ENCODE measurements at regions not wholly inside any gene's neighbourhood (a gene's known extent, or its start where the extent isn't known, plus 50 kb on each side); places are given as distances from the start of the nearest gene placed in this dataset.

DNA sequence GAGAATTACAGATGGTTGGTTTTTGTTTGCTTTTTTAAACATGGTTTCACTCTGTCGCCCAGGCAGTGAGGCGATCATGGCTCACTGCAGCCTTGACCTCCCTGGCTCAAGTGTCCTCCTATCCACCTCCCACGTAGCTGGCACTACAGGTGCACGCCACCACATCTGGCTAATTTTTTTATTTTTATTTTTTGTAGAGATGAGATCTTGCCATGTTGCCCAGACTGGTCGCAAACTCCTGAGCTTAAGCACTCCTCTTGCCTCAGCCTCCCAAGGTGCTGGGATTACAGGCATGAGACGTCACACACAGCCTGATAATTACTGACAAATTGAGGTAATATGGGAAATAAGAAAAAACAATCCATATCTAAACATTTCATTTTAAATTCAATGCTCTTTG lies 110.5 kb upstream of the ZSWIM2 start:
- H2BK20ac ChIP-seq (ENCODE audit: low read depth, low read length, poor library complexity, severe bottlenecking): no peak overlapping the region
- H3K9me3 ChIP-seq (ENCODE audit: control insufficient read depth, low read depth, low read length): no peaks in the 10 kb centered on the region
- H3K79me1 ChIP-seq (ENCODE audit: insufficient read depth, low read depth, low read length, poor library complexity, severe bottlenecking): no peaks in the 10 kb centered on the region
- Mint-ChIP-seq H3K4me3 (no peak overlapping the region), H3K4me1 (no peaks in the 10 kb centered on the region), H3K27ac (no peak overlapping the region), H3K27me3 (ENCODE audit: low read depth) (no peaks in the 10 kb centered on the region), H3K36me3 (ENCODE audit: insufficient read depth in 1 of 3, low read depth in 3 of 3) (peaks cover 0 to 5% (median 0%) of the 10 kb centered on the region in 3 experiments; a peak in 1 of 7 replicates), H3K9me3 (peaks cover 2 to 4% of the 10 kb centered on the region in 2 experiments; a peak in 4 of 5 replicates)
- TF ChIP-seq, protein P1, sequence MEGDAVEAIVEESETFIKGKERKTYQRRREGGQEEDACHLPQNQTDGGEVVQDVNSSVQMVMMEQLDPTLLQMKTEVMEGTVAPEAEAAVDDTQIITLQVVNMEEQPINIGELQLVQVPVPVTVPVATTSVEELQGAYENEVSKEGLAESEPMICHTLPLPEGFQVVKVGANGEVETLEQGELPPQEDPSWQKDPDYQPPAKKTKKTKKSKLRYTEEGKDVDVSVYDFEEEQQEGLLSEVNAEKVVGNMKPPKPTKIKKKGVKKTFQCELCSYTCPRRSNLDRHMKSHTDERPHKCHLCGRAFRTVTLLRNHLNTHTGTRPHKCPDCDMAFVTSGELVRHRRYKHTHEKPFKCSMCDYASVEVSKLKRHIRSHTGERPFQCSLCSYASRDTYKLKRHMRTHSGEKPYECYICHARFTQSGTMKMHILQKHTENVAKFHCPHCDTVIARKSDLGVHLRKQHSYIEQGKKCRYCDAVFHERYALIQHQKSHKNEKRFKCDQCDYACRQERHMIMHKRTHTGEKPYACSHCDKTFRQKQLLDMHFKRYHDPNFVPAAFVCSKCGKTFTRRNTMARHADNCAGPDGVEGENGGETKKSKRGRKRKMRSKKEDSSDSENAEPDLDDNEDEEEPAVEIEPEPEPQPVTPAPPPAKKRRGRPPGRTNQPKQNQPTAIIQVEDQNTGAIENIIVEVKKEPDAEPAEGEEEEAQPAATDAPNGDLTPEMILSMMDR (conservative IDR thresholded peaks at IDR 0.05): no peak
- H2AK5ac ChIP-seq (ENCODE audit: insufficient read length, low read length): no peak overlapping the region
- no peak overlapping the region for H2BK5ac ChIP-seq (ENCODE audit: insufficient read length, low read length)
- H3K18ac ChIP-seq (ENCODE audit: insufficient read length, low read depth, low read length): no peak overlapping the region
- no peak overlapping the region for H4K8ac ChIP-seq (replicated peaks; ENCODE audit: insufficient read length, low read depth, low read length)
- no peak overlapping the region for H3K4ac ChIP-seq (ENCODE audit: low read depth, low read length)
- H3K9ac ChIP-seq (ENCODE audit: extremely low read depth, insufficient read length, low read length): no peak overlapping the region
- no peak overlapping the region for H2AFZ ChIP-seq (ENCODE audit: low read length)
- no peak overlapping the region for H3K4me2 ChIP-seq (ENCODE audit: insufficient read depth, insufficient read length, low read length)
- H3K56ac ChIP-seq (ENCODE audit: insufficient read length, low read depth, low read length): no peak overlapping the region
- H4K91ac ChIP-seq (ENCODE audit: insufficient read length, low read depth, low read length): no peak overlapping the region
- H2BK15ac ChIP-seq (ENCODE audit: low read depth, low read length): no peak overlapping the region
- H2BK12ac ChIP-seq (ENCODE audit: insufficient read length, low read depth, low read length): no peak overlapping the region
- no peak overlapping the region for H3T11ph ChIP-seq (ENCODE audit: low read length)
- no peaks in the 10 kb centered on the region for H3K23me2 ChIP-seq (ENCODE audit: insufficient read length, low read depth, low read length, poor library complexity, severe bottlenecking)
- no peak overlapping the region for H3K27ac ChIP-seq (ENCODE audit: insufficient read length, low read depth, low read length)
- DNase-seq: no peak
- no peak overlapping the region for H3K14ac ChIP-seq (ENCODE audit: insufficient read depth, low read length)
- no peak overlapping the region for H2BK120ac ChIP-seq (ENCODE audit: low read depth, low read length, poor library complexity, severe bottlenecking)
- WGBS (ENCODE audit: extremely low coverage, insufficient read length, low lambda C conversion rate): no CpG with 5 or more reads among the region's 6 CpGs
- no peaks in the 10 kb centered on the region for H3K27me3 ChIP-seq (ENCODE audit: insufficient read depth, low read length)
- no peak overlapping the region for H4K5ac ChIP-seq (ENCODE audit: insufficient read length, low read depth, low read length)
- no peaks in the 10 kb centered on the region for H4K20me1 ChIP-seq (ENCODE audit: control insufficient read depth, insufficient read depth, insufficient read length)
- H3K23ac ChIP-seq (ENCODE audit: insufficient read length, low read depth, low read length): no peak overlapping the region
- no peaks in the 10 kb centered on the region for H3K79me2 ChIP-seq (ENCODE audit: insufficient read depth, low read length)
- H3K4me1 ChIP-seq (ENCODE audit: insufficient read depth, low read length): no peaks in the 10 kb centered on the region
